ENCODE measurements at regions not wholly inside any gene's neighbourhood (a gene's known extent, or its start where the extent isn't known, plus 50 kb on each side); places are given as distances from the start of the nearest gene placed in this dataset.
"Not testable (repeated sequence)": the region's sequence is repeated elsewhere in the genome, so short reads cannot be mapped to it uniquely, and the experiment has no call there.

GRCh38 chr11:69905611-69906452 is 86.6 kb upstream of the FGF3 start:
- no peak for DNase-seq

- no peak for DNase-seq
Observed at GRCh38 chr11:69906453-69906907, 87.3 kb upstream of the FGF3 start.

GRCh38 chr11:69907611-69908010 is 88.4 kb upstream of the FGF3 start:
- no peak for DNase-seq

GRCh38 chr11:69908511-69909220 is 89.5 kb upstream of the FGF3 start:
- no peak for DNase-seq

- DNase-seq, result no peak
Observed at GRCh38 chr11:69909561-69910518, 90.6 kb upstream of the FGF3 start.

- no peak for DNase-seq
Observed at GRCh38 chr11:69910519-69911309, 91.5 kb upstream of the FGF3 start.

- DNase-seq, result no peak
Observed at GRCh38 chr11:69911310-69912160, 92.3 kb upstream of the FGF3 start.

GRCh38 chr11:69912161-69912910 is 93.1 kb upstream of the FGF3 start:
- DNase-seq, result no peak

- no peak for DNase-seq
Observed at GRCh38 chr11:69912911-69913451, 93.8 kb upstream of the FGF3 start.

- no peak for DNase-seq
Observed at GRCh38 chr11:69913591-69914285, 94.5 kb upstream of the FGF3 start.

- no peak for DNase-seq
Observed at GRCh38 chr11:69914286-69915150, 95.3 kb upstream of the FGF3 start.

GRCh38 chr11:69915151-69915500 is 95.9 kb upstream of the FGF3 start:
- DNase-seq, result no peak

GRCh38 chr11:69915501-69916250 is 96.5 kb upstream of the FGF3 start:
- no peak for DNase-seq

GRCh38 chr11:69916251-69916649 is 97.0 kb upstream of the FGF3 start:
- not testable (repeated sequence) for DNase-seq

GRCh38 chr11:69916806-69917387 is 97.7 kb upstream of the FGF3 start:
- DNase-seq, result no peak

- no peak for DNase-seq
Observed at GRCh38 chr11:69917529-69917928, 98.3 kb upstream of the FGF3 start.

- no peak for DNase-seq
Observed at GRCh38 chr11:69918231-69918937, 99.2 kb upstream of the FGF3 start.

Measured in NCI-H446 treated with DMSO at 0.1 percent for 48 hours (cell line).